Caco-2 (cell line): ENCODE measurements at regions not wholly inside any gene's neighbourhood (a gene's known extent, or its start where the extent isn't known, plus 50 kb on each side); places are given as distances from the start of the nearest gene placed in this dataset.

Experiments
- BruUV-seq: library from RNA; stranded (reverse); fragments of 400-500 nt; replicated peaks from 2 replicates; lab custom pipeline; 2021; lab: Mats Ljungman, UMichigan
- CTCF ChIA-PET: fragments of 300-600 bp; sonication (Branson Sonifier 250); formaldehyde crosslinking; loops from one replicate; lab custom pipeline; 2022; ENCODE audit warnings: antibody characterized with exemption; lab: Charles Lee
- POLR2A ChIA-PET: fragments of 300-600 bp; sonication (Branson Sonifier 250); formaldehyde crosslinking; loops from one replicate; lab custom pipeline; 2022; ENCODE audit warnings: antibody characterized with exemption; lab: Charles Lee
- DNase-seq, 2 experiments: peaks; one replicate each; pipeline versions ENCODE4 v3.0.0 to v3.0.0-alpha.2; 2020 to 2022
- H3K27me3 ChIP-seq: replicated peaks from 2 replicates; pipeline ENCODE4 v1.6.0; 2011; ENCODE audit warnings: low read length; ENCODE audit not compliant: control insufficient read depth, insufficient read depth
- H3K36me3 ChIP-seq: 2 replicates; pipeline ENCODE4 v1.5.1; 2011; ENCODE audit warnings: low read length; ENCODE audit not compliant: control insufficient read depth, insufficient read depth
- H3K4me1 ChIP-seq: fragments of 250-450 bp; sonication (Bioruptor Pico); 2 replicates; pipeline ENCODE4 v1.5.1; 2020; ENCODE audit warnings: mild to moderate bottlenecking
- H3K4me3 ChIP-seq: 2 replicates; pipeline ENCODE4 v1.5.1; 2011; ENCODE audit warnings: low read depth, mild to moderate bottlenecking, control low read depth, low read length
- H3K9me3 ChIP-seq: fragments of 250-450 bp; sonication (Bioruptor Pico); 2 replicates; pipeline ENCODE4 v1.5.1; 2020; ENCODE audit warnings: mild to moderate bottlenecking, moderate library complexity
- H3K27ac Mint-ChIP-seq: one replicate; pipeline ENCODE4 v1.8.0; 2022; ENCODE audit warnings: mixed read lengths; ENCODE audit not compliant: unreplicated experiment
- H3K27me3 Mint-ChIP-seq: one replicate; pipeline ENCODE4 v1.8.0; 2022; ENCODE audit warnings: mixed read lengths; ENCODE audit not compliant: insufficient read depth, unreplicated experiment
- H3K36me3 Mint-ChIP-seq: one replicate; pipeline ENCODE4 v1.8.0; 2022; ENCODE audit warnings: mild to moderate bottlenecking, mixed read lengths; ENCODE audit not compliant: insufficient read depth, unreplicated experiment
- H3K4me1 Mint-ChIP-seq: one replicate; pipeline ENCODE4 v1.8.0; 2022; ENCODE audit warnings: low read depth, mixed read lengths; ENCODE audit not compliant: unreplicated experiment
- H3K4me3 Mint-ChIP-seq: one replicate; pipeline ENCODE4 v1.8.0; 2022; ENCODE audit warnings: mild to moderate bottlenecking, moderate library complexity, mixed read lengths; ENCODE audit not compliant: unreplicated experiment
- H3K9me3 Mint-ChIP-seq: one replicate; pipeline ENCODE4 v1.8.0; 2022; ENCODE audit warnings: mixed read lengths; ENCODE audit not compliant: unreplicated experiment
- intact Hi-C: fragments of 100-400 bp; cut with micrococcal nuclease; formaldehyde crosslinking; loops from one replicate; pipeline ENCODE4 v1.10.0; 2022; ENCODE audit not compliant: unreplicated experiment
- TF ChIP-seq, protein P1 (sequence below), 2 experiments: fragments of 200-600 bp in 1 of 2; IDR thresholded peaks; 1 replicate in 1 of 2; 2 replicates in 1 of 2; pipeline versions ENCODE4 v1.5.1 to v1.8.0; 2011 to 2022; ENCODE audit warnings: antibody characterized with exemption in 1 of 2, control low read depth in 1 of 2, inconsistent platforms in 1 of 2, low read depth in 1 of 2, low read length in 1 of 2, mild to moderate bottlenecking in 1 of 2, moderate library complexity in 1 of 2; ENCODE audit not compliant: insufficient read depth in 1 of 2, severe bottlenecking in 1 of 2, unreplicated experiment in 1 of 2

DNA sequence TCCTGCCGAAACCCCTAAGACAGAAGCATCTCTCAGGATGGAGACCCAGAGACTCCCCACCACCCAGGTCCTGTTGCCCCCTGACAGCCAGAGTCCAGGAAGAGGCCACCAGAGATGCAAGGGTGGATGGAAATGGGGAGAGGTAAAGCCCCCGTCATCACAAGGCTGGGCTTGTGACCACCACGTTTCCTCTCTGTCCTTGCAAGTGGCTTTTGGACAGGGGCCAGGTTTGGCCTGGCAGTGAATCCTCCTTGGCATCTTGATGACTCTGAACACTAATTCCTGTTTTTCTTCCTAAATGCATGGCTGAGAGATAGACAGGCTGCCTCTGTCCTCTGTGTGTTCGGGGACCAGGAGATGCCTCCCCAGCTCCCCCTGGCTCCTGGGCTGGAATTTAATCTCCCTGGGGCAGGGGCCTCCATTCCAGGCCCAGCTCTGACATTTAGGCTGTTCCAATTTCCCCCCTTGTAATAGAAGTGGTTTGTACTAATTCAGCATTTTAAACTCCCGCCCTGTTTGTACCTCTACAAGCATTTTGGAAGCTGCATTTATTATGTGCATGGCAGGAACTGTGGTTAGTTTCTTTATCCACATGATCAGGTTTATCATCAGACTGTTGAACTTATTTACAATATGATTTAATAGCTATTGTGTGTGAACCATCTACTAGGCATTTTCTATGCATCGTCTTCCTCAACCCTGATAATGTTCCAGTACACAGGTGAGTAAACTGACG, 116.1 kb upstream of the IRX6 start:
- no peaks in the 10 kb centered on the region for H3K36me3 Mint-ChIP-seq
- no peaks in the 10 kb centered on the region for H3K9me3 Mint-ChIP-seq
- H3K4me3 Mint-ChIP-seq, result no peak overlapping the region
- Histone ChIP-seq H3K36me3 (no peaks in the 10 kb centered on the region), H3K27me3 (no peaks in the 10 kb centered on the region), H3K4me1 (no peaks in the 10 kb centered on the region), H3K4me3 (no peak overlapping the region), H3K9me3 (no peaks in the 10 kb centered on the region)
- H3K27ac Mint-ChIP-seq, result no peak overlapping the region
- no peak for DNase-seq
- H3K27me3 Mint-ChIP-seq, result no peaks in the 10 kb centered on the region
- POLR2A ChIA-PET, result no interaction called here
- intact Hi-C loops, result no loop called here
- TF ChIP-seq, protein P1, sequence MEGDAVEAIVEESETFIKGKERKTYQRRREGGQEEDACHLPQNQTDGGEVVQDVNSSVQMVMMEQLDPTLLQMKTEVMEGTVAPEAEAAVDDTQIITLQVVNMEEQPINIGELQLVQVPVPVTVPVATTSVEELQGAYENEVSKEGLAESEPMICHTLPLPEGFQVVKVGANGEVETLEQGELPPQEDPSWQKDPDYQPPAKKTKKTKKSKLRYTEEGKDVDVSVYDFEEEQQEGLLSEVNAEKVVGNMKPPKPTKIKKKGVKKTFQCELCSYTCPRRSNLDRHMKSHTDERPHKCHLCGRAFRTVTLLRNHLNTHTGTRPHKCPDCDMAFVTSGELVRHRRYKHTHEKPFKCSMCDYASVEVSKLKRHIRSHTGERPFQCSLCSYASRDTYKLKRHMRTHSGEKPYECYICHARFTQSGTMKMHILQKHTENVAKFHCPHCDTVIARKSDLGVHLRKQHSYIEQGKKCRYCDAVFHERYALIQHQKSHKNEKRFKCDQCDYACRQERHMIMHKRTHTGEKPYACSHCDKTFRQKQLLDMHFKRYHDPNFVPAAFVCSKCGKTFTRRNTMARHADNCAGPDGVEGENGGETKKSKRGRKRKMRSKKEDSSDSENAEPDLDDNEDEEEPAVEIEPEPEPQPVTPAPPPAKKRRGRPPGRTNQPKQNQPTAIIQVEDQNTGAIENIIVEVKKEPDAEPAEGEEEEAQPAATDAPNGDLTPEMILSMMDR (IDR thresholded peaks at IDR 0.05; ENCODE audit: insufficient read depth in 1 of 2, low read depth in 1 of 2, low read length in 1 of 2, severe bottlenecking in 1 of 2, unreplicated experiment in 1 of 2), result no peak
- peaks cover 10% of the 10 kb centered on the region for H3K4me1 Mint-ChIP-seq
- BruUV-seq, result no TSS peak
- CTCF ChIA-PET, result no interaction called here

DNA sequence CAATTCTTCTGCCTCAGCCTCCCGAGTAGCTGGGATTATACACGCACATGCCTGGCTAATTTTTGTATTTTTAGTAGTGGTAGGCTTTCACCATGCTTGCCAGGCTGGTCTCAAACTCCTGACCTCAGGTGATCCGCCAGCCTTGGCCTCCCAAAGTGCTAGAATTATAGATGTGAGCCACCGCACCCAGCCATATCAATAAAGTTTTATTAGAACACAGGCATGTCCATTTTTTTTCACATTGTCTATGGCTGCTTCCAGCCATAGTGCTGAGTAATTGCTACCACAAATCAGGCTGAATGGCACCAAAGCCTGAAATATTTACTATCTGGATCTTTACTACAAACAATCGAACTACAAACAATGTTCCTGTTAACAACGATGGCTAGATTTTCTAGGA, 114.4 kb upstream of the IRX6 start:
- H3K4me3 ChIP-seq, result no peak overlapping the region
- Mint-ChIP-seq H3K36me3 (no peaks in the 10 kb centered on the region), H3K27me3 (peaks cover 3% of the 10 kb centered on the region), H3K27ac (no peak overlapping the region), H3K4me3 (no peak overlapping the region), H3K9me3 (no peaks in the 10 kb centered on the region), H3K4me1 (no peaks in the 10 kb centered on the region)
- H3K36me3 ChIP-seq, result no peaks in the 10 kb centered on the region
- TF ChIP-seq, protein P1 (IDR thresholded peaks at IDR 0.05; ENCODE audit: insufficient read depth in 1 of 2, low read depth in 1 of 2, low read length in 1 of 2, severe bottlenecking in 1 of 2, unreplicated experiment in 1 of 2), result no peak
- ChIA-PET POLR2A (no interaction called here), CTCF (no interaction called here)
- intact Hi-C loops, result no loop called here
- no TSS peak for BruUV-seq
- DNase-seq, result no peak
- no peaks in the 10 kb centered on the region for H3K4me1 ChIP-seq
- H3K9me3 ChIP-seq, result no peaks in the 10 kb centered on the region
- no peaks in the 10 kb centered on the region for H3K27me3 ChIP-seq

DNA sequence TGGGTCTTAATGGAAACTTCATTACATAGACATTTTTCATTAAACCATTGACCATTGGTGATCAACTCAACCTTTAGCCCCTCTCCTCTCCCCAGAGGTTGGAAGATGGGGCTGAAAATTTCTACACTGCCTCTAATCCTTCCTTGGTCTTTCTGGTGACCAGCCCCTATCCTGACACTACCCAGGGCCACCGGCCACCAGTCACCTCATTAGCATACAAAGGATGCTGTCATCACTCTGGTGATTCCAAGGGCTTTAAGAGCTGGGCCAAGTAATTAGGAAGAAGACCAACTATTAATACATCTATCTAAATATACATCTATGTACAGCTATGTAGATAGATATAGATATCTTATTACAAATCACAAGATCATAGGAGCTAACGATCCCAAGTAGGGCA, 111.2 kb upstream of the IRX6 start:
- Histone ChIP-seq H3K9me3 (no peaks in the 10 kb centered on the region), H3K4me3 (no peak overlapping the region), H3K27me3 (no peaks in the 10 kb centered on the region), H3K36me3 (no peaks in the 10 kb centered on the region), H3K4me1 (no peaks in the 10 kb centered on the region)
- H3K9me3 Mint-ChIP-seq, result no peaks in the 10 kb centered on the region
- H3K4me3 Mint-ChIP-seq, result no peak overlapping the region
- TF ChIP-seq, protein P1 (IDR thresholded peaks at IDR 0.05; ENCODE audit: insufficient read depth in 1 of 2, low read depth in 1 of 2, low read length in 1 of 2, severe bottlenecking in 1 of 2, unreplicated experiment in 1 of 2), result no peak
- POLR2A ChIA-PET, result no interaction called here
- no peak overlapping the region for H3K27ac Mint-ChIP-seq
- CTCF ChIA-PET, result no interaction called here
- no peak for DNase-seq
- H3K36me3 Mint-ChIP-seq, result no peaks in the 10 kb centered on the region
- no peaks in the 10 kb centered on the region for H3K4me1 Mint-ChIP-seq
- peaks cover 4% of the 10 kb centered on the region for H3K27me3 Mint-ChIP-seq
- intact Hi-C loops, result no loop called here
- BruUV-seq, result no TSS peak
